H1 (cell line): ENCODE measurements at regions not wholly inside any gene's neighbourhood (a gene's known extent, or its start where the extent isn't known, plus 50 kb on each side); places are given as distances from the start of the nearest gene placed in this dataset.

ENCODE experiments used
- CBX5 ChIP-seq: fragments of 300-800, 300-1000 bp; sonication (generic); IDR thresholded peaks from 2 replicates; pipeline ENCODE4 v1.7.1; 2016; ENCODE audit warnings: antibody characterized with exemption, low read length, low read depth
- CHD7 ChIP-seq: fragments of 300-600 bp; sonication (generic); IDR thresholded peaks from 2 replicates; pipeline ENCODE4 v1.7.1; 2012; ENCODE audit warnings: low read length, moderate library complexity, mild to moderate bottlenecking, inconsistent platforms; ENCODE audit not compliant: insufficient replicate concordance
- RBBP5 ChIP-seq: IDR thresholded peaks from 2 replicates; pipeline ENCODE4 v1.7.1; 2012; ENCODE audit warnings: low read depth, mild to moderate bottlenecking, inconsistent platforms, low read length, moderate library complexity, borderline replicate concordance
- SRF ChIP-seq: IDR thresholded peaks from 2 replicates; pipeline ENCODE4 v1.6.1; 2011; ENCODE audit warnings: mild to moderate bottlenecking, low read depth, low read length, moderate library complexity
- YY1 ChIP-seq: IDR thresholded peaks from 2 replicates; pipeline ENCODE4 v1.6.1; 2011; ENCODE audit warnings: low read depth, mild to moderate bottlenecking, low read length

- no peak for TF ChIP-seq CHD7
- TF ChIP-seq RBBP5, result no peak
- no peak for TF ChIP-seq CBX5
- TF ChIP-seq YY1, result no peak
- TF ChIP-seq SRF, result no peak
- TF ChIP-seq, all 59 proteins: peak for 0
Observed at GRCh38 chr16:54397838-54398237, 111.3 kb upstream of the IRX3 start (continued).
